GM12878 (cell line): ENCODE measurements at regions not wholly inside any gene's neighbourhood (a gene's known extent, or its start where the extent isn't known, plus 50 kb on each side); places are given as distances from the start of the nearest gene placed in this dataset.

Experiments
- ATAC-seq: fragments of 200-7000 bp; cut with Tn5 transposase; 3 replicates; pipeline ENCODE4 v1.9.1; 2020; ENCODE audit warnings: mild to moderate bottlenecking, moderate library complexity
- BruUV-seq: library from RNA; stranded (reverse); fragments of 400-500 nt; replicated peaks from 2 replicates; lab custom pipeline; 2021; lab: Mats Ljungman, UMichigan
- CTCF ChIA-PET: fragments of 300-600 bp; sonication (Branson Sonifier 250); formaldehyde crosslinking; extraction: SDS; loops from one replicate; lab custom pipeline; 2021; ENCODE audit warnings: inconsistent platforms; lab: Yijun Ruan, JAX
- POLR2A ChIA-PET: fragments of 350-600 bp; formaldehyde crosslinking; extraction: SDS; loops from one replicate; lab custom pipeline; 2021; ENCODE audit warnings: inconsistent platforms; lab: Charles Lee
- RAD21 ChIA-PET: fragments of 300-600 bp; sonication (Branson Sonifier 250); formaldehyde crosslinking; loops from one replicate; lab custom pipeline; 2023; ENCODE audit warnings: antibody characterized with exemption; ENCODE audit not compliant: unreplicated experiment; lab: Charles Lee
- SMC1A ChIA-PET: fragments of 300-600 bp; sonication (Branson Sonifier 250); formaldehyde crosslinking; loops from one replicate; lab custom pipeline; 2023; ENCODE audit not compliant: unreplicated experiment, uncharacterized antibody; lab: Charles Lee
- DNase-seq: peaks from one replicate; pipeline ENCODE4 v3.0.0-alpha.2; 2011; ENCODE audit warnings: low read depth, low spot score
- FAIRE-seq: peaks from 3 replicates; lab custom pipeline; 2011; peaks lifted over from hg19 to GRCh38; lab: Jason Lieb, UNC
- H2AFZ ChIP-seq: 2 replicates; pipeline ENCODE4 v1.6.0; 2011; ENCODE audit warnings: low read depth, low read length, control low read depth; ENCODE audit not compliant: control insufficient read depth
- H3K27ac ChIP-seq: 2 replicates; pipeline ENCODE4 v1.5.1; 2011; ENCODE audit warnings: control low read depth; ENCODE audit not compliant: control insufficient read depth, insufficient read depth
- H3K27me3 ChIP-seq, 2 experiments: replicated peaks in 1 of 2; 2 replicates each; pipeline versions ENCODE4 v1.6.0 to v1.6.1; 2011; ENCODE audit warnings: low read length in 1 of 2; ENCODE audit not compliant: control insufficient read depth in 2 of 2, insufficient read depth in 2 of 2
- H3K36me3 ChIP-seq, 2 experiments: 2 replicates each; pipeline ENCODE4 v1.5.1; 2011; ENCODE audit warnings: low read length in 1 of 2; ENCODE audit not compliant: control insufficient read depth in 2 of 2, insufficient read depth in 2 of 2
- H3K4me1 ChIP-seq: 2 replicates; pipeline ENCODE4 v1.6.1; 2011; ENCODE audit warnings: mild to moderate bottlenecking, low read length, moderate library complexity, mixed read lengths; ENCODE audit not compliant: control insufficient read depth, insufficient read depth
- H3K4me2 ChIP-seq: 2 replicates; pipeline ENCODE4 v1.6.0; 2011; ENCODE audit warnings: control low read depth; ENCODE audit not compliant: control insufficient read depth, insufficient read depth
- H3K4me3 ChIP-seq: fragments of 200-600 bp; sonication (generic); 2 replicates; pipeline ENCODE4 v1.5.1; 2016
- H3K79me2 ChIP-seq: 2 replicates; pipeline ENCODE4 v1.6.0; 2011; ENCODE audit warnings: low read length; ENCODE audit not compliant: control insufficient read depth, insufficient read depth
- H3K9ac ChIP-seq: 2 replicates; pipeline ENCODE4 v1.8.0; 2011; ENCODE audit warnings: low read length, control low read depth, mixed read lengths; ENCODE audit not compliant: control insufficient read depth, insufficient read depth
- H3K9me3 ChIP-seq: replicated peaks from 3 replicates; pipeline ENCODE4 v1.5.1; 2011; ENCODE audit warnings: mild to moderate bottlenecking, low read length; ENCODE audit not compliant: control insufficient read depth, insufficient read depth
- H4K20me1 ChIP-seq: 2 replicates; pipeline ENCODE4 v1.6.0; 2011; ENCODE audit not compliant: control insufficient read depth, insufficient read depth
- BMI1 ChIP-seq: fragments of 450-650 bp; IDR thresholded peaks from 2 replicates; pipeline ENCODE4 v1.6.1; 2016; ENCODE audit warnings: mild to moderate bottlenecking, moderate library complexity, borderline replicate concordance
- CREB1 ChIP-seq: IDR thresholded peaks from 2 replicates; pipeline ENCODE4 v1.6.1; 2012; ENCODE audit warnings: low read depth, mild to moderate bottlenecking, inconsistent platforms
- ESRRA ChIP-seq: IDR thresholded peaks from 2 replicates; pipeline ENCODE4 v1.6.1; 2012; ENCODE audit warnings: mild to moderate bottlenecking, low read length, improper control_type of control experiment
- MXI1 ChIP-seq: fragments of 150-350 bp; IDR thresholded peaks from 2 replicates; pipeline ENCODE4 v1.6.1; 2011; ENCODE audit warnings: low read depth, mild to moderate bottlenecking, inconsistent platforms, low read length, improper control_type of control experiment
- NFYA ChIP-seq: IDR thresholded peaks from 2 replicates; pipeline ENCODE4 v1.6.1; 2011; ENCODE audit warnings: low read depth, mild to moderate bottlenecking, low read length, improper control_type of control experiment, borderline replicate concordance
- POU2F2 ChIP-seq: IDR thresholded peaks from 3 replicates; pipeline ENCODE4 v1.6.1; 2011; ENCODE audit warnings: low read depth, mild to moderate bottlenecking, low read length, borderline replicate concordance
- REST ChIP-seq: IDR thresholded peaks from 2 replicates; pipeline ENCODE4 v1.6.1; 2012; ENCODE audit warnings: mild to moderate bottlenecking, low read depth, low read length
- SIN3A ChIP-seq: IDR thresholded peaks from 2 replicates; pipeline ENCODE4 v1.6.1; 2012; ENCODE audit warnings: low read depth, low read length, improper control_type of control experiment
- TCF7 ChIP-seq: IDR thresholded peaks from 2 replicates; pipeline ENCODE4 v1.6.1; 2014; ENCODE audit warnings: antibody characterized with exemption, borderline replicate concordance
- WRNIP1 ChIP-seq: IDR thresholded peaks from 2 replicates; pipeline ENCODE4 v1.6.1; 2011; ENCODE audit warnings: low read depth, low read length, improper control_type of control experiment, borderline replicate concordance
- ZBED1 ChIP-seq: IDR thresholded peaks from 2 replicates; pipeline ENCODE4 v1.6.1; 2016; ENCODE audit warnings: borderline replicate concordance
- ZNF217 ChIP-seq: fragments of 450-650 bp; IDR thresholded peaks from 2 replicates; pipeline ENCODE4 v1.6.1; 2017; ENCODE audit warnings: antibody characterized with exemption, mild to moderate bottlenecking
- in situ Hi-C: fragments of 300-500 bp; cut with MboI; formaldehyde crosslinking; loops from 9 replicates; pipeline ENCODE4 v1.14.3; 2018; ENCODE audit warnings: mixed read lengths
- intact Hi-C: fragments of 100-400 bp; cut with micrococcal nuclease; formaldehyde crosslinking; loops from one replicate; pipeline ENCODE4 v1.14.2; 2022; ENCODE audit not compliant: unreplicated experiment
- TF ChIP-seq, protein P1 (sequence below): fragments of 450-650 bp; IDR thresholded peaks from 2 replicates; pipeline ENCODE4 v1.6.1; 2016; ENCODE audit warnings: mild to moderate bottlenecking

DNA sequence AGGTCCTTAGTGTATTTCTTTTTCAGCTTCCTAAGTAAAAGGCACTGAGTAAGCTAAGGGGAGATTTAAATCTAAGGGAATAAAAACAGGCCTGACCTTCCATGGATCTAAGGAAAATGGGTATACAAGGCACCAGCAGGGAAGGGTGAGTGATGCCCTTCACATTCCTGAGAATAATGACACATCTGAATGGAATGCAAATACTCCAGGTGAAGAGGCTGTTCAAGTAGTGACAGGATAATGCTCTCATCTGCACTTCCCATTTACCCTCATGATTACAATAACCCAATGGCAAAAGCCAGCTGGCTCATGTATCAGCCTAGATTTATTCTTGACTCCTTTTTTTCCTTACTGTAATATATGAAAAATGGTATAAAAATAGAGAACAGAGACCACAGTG lies 216.2 kb upstream of the ACTBL2 start:
- in situ Hi-C loops (no loop called here), intact Hi-C loops (loop anchor here (5.0 kb wide), 1 partner anchor 202 kb away; no protein-coding TSS in a partner anchor)
- Histone ChIP-seq H3K79me2 (no peaks in the 10 kb centered on the region), H3K27me3 (no peaks in the 10 kb centered on the region), H3K27ac (no peak overlapping the region), H3K9ac (no peak overlapping the region), H2AFZ (no peak overlapping the region), H3K9me3 (no peaks in the 10 kb centered on the region), H4K20me1 (no peaks in the 10 kb centered on the region), H3K4me3 (no peak overlapping the region), H3K4me2 (no peak overlapping the region), H3K4me1 (no peaks in the 10 kb centered on the region), H3K36me3 (no peaks in the 10 kb centered on the region)
- no peak for FAIRE-seq
- BruUV-seq: no TSS peak
- DNase-seq: no peak
- ChIA-PET POLR2A (no interaction called here), CTCF (no interaction called here), RAD21 (no interaction called here), SMC1A (no interaction called here)
- no peak for ATAC-seq
- TF ChIP-seq SIN3A (no peak), NFYA (no peak), CREB1 (no peak), ZNF217 (no peak), ZBED1 (no peak), WRNIP1 (no peak), BMI1 (no peak), MXI1 (no peak), ESRRA (no peak), REST (no peak), TCF7 (no peak), POU2F2 (no peak)
- TF ChIP-seq, protein P1, sequence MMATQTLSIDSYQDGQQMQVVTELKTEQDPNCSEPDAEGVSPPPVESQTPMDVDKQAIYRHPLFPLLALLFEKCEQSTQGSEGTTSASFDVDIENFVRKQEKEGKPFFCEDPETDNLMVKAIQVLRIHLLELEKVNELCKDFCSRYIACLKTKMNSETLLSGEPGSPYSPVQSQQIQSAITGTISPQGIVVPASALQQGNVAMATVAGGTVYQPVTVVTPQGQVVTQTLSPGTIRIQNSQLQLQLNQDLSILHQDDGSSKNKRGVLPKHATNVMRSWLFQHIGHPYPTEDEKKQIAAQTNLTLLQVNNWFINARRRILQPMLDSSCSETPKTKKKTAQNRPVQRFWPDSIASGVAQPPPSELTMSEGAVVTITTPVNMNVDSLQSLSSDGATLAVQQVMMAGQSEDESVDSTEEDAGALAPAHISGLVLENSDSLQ: no peak
